ENCODE measurements at regions not wholly inside any gene's neighbourhood (a gene's known extent, or its start where the extent isn't known, plus 50 kb on each side); places are given as distances from the start of the nearest gene placed in this dataset.

- intact Hi-C loops (cut with DNase I, micrococcal nuclease): no loop called here
- ATAC-seq (no peak), DNase-seq (no peak)
- H3K36me3 ChIP-seq (ENCODE audit: low read depth): no peaks in the 10 kb centered on the region
- H3K4me3 ChIP-seq: no peak overlapping the region
- no peak for TF ChIP-seq CTCF (IDR thresholded peaks at IDR 0.05)
- H3K4me1 ChIP-seq (ENCODE audit: low read depth): no peaks in the 10 kb centered on the region
- no peaks in the 10 kb centered on the region for H3K9me3 ChIP-seq
These were observed 447.3 kb downstream of the GRIA2 start for GRCh38 chr4:157667836-157668235.

GRCh38 chr4:157664726-157665125, 444.2 kb downstream of the GRIA2 start:
- intact Hi-C loops (cut with DNase I, micrococcal nuclease): no loop called here
- Histone ChIP-seq H3K36me3 (ENCODE audit: low read depth) (no peaks in the 10 kb centered on the region), H3K4me1 (ENCODE audit: low read depth) (no peaks in the 10 kb centered on the region), H3K9me3 (no peaks in the 10 kb centered on the region), H3K4me3 (no peak overlapping the region)
- no peak for TF ChIP-seq CTCF (IDR thresholded peaks at IDR 0.05)
- ATAC-seq (no peak), DNase-seq (no peak)

GRCh38 chr4:157655096-157655809, 434.7 kb downstream of the GRIA2 start:
- ATAC-seq: no peak
- Histone ChIP-seq H3K9me3 (no peaks in the 10 kb centered on the region), H3K4me1 (ENCODE audit: low read depth) (no peaks in the 10 kb centered on the region), H3K36me3 (ENCODE audit: low read depth) (no peaks in the 10 kb centered on the region), H3K4me3 (no peak overlapping the region)
- intact Hi-C loops (cut with DNase I, micrococcal nuclease): no loop called here
- TF ChIP-seq CTCF (IDR thresholded peaks at IDR 0.05): no peak
- no peak for DNase-seq

GRCh38 chr4:157643257-157643656, 422.7 kb downstream of the GRIA2 start:
- Histone ChIP-seq H3K4me3 (no peak overlapping the region), H3K36me3 (ENCODE audit: low read depth) (no peaks in the 10 kb centered on the region), H3K4me1 (ENCODE audit: low read depth) (no peaks in the 10 kb centered on the region), H3K9me3 (no peaks in the 10 kb centered on the region)
- DNase-seq (no peak), ATAC-seq (no peak)
- intact Hi-C loops (cut with DNase I, micrococcal nuclease): no loop called here
- TF ChIP-seq CTCF (IDR thresholded peaks at IDR 0.05): no peak

GRCh38 chr4:157634057-157634456, 413.5 kb downstream of the GRIA2 start:
- H3K9me3 ChIP-seq: no peaks in the 10 kb centered on the region
- no peak for DNase-seq
- no peaks in the 10 kb centered on the region for H3K4me1 ChIP-seq (ENCODE audit: low read depth)
- no peak for TF ChIP-seq CTCF (IDR thresholded peaks at IDR 0.05)
- intact Hi-C loops (cut with DNase I, micrococcal nuclease): no loop called here
- H3K36me3 ChIP-seq (ENCODE audit: low read depth): no peaks in the 10 kb centered on the region
- no peak for ATAC-seq
- no peak overlapping the region for H3K4me3 ChIP-seq

Measured in mucosa of descending colon (tissue), 3 donors.